ENCODE measurements at regions not wholly inside any gene's neighbourhood (a gene's known extent, or its start where the extent isn't known, plus 50 kb on each side); places are given as distances from the start of the nearest gene placed in this dataset.

DNA sequence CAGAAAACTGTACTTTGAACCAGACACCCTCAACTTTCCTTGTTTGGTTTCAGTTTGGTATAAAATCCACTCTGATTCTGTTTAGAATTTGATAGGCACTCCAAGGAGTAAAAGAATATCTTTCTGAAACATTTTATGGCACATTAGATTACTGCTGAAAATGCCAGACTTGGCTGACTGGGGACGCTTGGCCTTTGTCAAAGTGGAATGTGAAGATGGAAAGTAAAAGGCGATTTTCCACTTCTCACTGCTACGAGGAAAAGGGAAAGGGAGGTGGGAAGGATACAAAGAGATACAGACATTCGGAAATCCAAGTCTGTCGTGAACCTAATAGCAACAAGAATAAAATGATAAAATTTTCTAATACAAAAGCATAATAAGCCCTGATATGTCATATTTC is 203.9 kb downstream of the DMRT2 start:
- no peaks in the 10 kb centered on the region for H3K4me1 Mint-ChIP-seq (ENCODE audit: low read depth in 2 of 2)
- peaks cover 4% of the 10 kb centered on the region for H3K36me3 Mint-ChIP-seq (ENCODE audit: insufficient read depth)
- ATAC-seq (replicated peaks): no peak
- no peak overlapping the region for H3K27ac Mint-ChIP-seq
- no peak overlapping the region for H3K4me3 Mint-ChIP-seq
- no peaks in the 10 kb centered on the region for H3K9me3 Mint-ChIP-seq
- peaks cover 0 to 7% of the 10 kb centered on the region in 2 donors for H3K27me3 Mint-ChIP-seq
- DNase-seq: no peak

GRCh38 chr9:1256178-1256577 is 206.0 kb downstream of the DMRT2 start:
- Mint-ChIP-seq H3K27me3 (peaks cover 0 to 7% of the 10 kb centered on the region in 2 donors), H3K36me3 (ENCODE audit: insufficient read depth) (peaks cover 4% of the 10 kb centered on the region), H3K9me3 (no peaks in the 10 kb centered on the region), H3K4me1 (ENCODE audit: low read depth in 2 of 2) (no peaks in the 10 kb centered on the region), H3K4me3 (no peak overlapping the region), H3K27ac (no peak overlapping the region)
- ATAC-seq (replicated peaks) (no peak), DNase-seq (no peak)

- ATAC-seq (replicated peaks): no peak
- peaks cover 4% of the 10 kb centered on the region for H3K36me3 Mint-ChIP-seq (ENCODE audit: insufficient read depth)
These were observed 211.1 kb downstream of the DMRT2 start for GRCh38 chr9:1261266-1261665.

DNA sequence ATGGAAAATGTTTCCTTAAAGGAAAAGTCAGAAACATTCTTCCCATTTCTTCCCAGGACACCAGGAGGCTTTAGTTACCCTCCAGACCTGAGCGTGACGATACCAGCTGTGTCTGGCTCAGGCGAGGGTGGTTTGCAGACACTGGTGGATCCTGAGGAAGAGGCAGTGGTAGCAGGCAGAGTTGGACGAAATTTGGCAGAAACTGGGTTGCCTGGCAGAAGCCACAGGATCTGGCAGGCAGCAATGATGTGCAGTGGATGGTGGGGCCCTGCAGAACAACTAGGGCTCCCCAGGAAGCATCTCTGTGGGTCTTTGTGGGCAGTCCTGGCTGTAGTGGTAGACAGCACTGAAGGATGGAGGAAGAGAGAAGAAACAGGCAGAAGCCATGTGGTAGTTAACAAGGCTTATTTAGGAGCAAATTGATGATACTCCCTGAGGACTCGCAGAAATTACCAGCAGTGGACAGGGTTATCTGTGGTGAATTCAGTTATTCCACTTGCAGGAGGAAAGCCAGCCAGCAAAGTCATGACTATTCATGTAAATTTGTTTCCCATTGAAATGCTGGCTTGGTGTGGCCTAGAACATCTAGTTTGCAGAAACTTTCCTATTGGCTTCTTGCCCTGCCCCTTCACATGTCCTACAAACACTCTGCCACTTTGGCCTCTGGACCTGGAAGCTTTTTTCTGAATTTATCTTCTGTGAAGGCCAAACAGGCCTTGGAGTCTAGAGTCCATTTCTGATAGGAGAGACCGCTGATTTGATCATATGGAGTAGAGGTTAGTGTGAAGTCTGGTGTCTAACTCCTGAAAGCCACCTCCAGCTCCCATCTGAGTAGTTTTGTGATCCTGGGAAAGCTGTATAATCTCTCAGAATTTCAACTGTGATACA is 212.0 kb downstream of the DMRT2 start:
- H3K27ac Mint-ChIP-seq: no peak overlapping the region
- DNase-seq (no peak), ATAC-seq (replicated peaks) (no peak)
- H3K27me3 Mint-ChIP-seq: peaks cover 0 to 6% of the 10 kb centered on the region in 2 donors
- no peak overlapping the region for H3K4me3 Mint-ChIP-seq
- peaks cover 2 to 5% of the 10 kb centered on the region in 2 donors for H3K9me3 Mint-ChIP-seq
- H3K4me1 Mint-ChIP-seq (ENCODE audit: low read depth in 2 of 2): no peaks in the 10 kb centered on the region
- H3K36me3 Mint-ChIP-seq (ENCODE audit: insufficient read depth): peaks cover 4% of the 10 kb centered on the region

More at GRCh38 chr9:1261266-1261665, 211.1 kb downstream of the DMRT2 start:
- no peak overlapping the region for H3K4me3 Mint-ChIP-seq
- DNase-seq: no peak
- H3K9me3 Mint-ChIP-seq: peaks cover 2 to 5% of the 10 kb centered on the region in 2 donors
- no peaks in the 10 kb centered on the region for H3K4me1 Mint-ChIP-seq (ENCODE audit: low read depth in 2 of 2)
- H3K27me3 Mint-ChIP-seq: peaks cover 0 to 6% of the 10 kb centered on the region in 2 donors
- no peak overlapping the region for H3K27ac Mint-ChIP-seq

GRCh38 chr9:1267141-1267570 is 217.0 kb downstream of the DMRT2 start:
- Mint-ChIP-seq H3K4me3 (no peak overlapping the region), H3K4me1 (ENCODE audit: low read depth in 2 of 2) (no peaks in the 10 kb centered on the region), H3K27ac (no peak overlapping the region), H3K27me3 (peaks cover 0 to 6% of the 10 kb centered on the region in 2 donors), H3K36me3 (ENCODE audit: insufficient read depth) (no peaks in the 10 kb centered on the region), H3K9me3 (peaks cover 4 to 5% of the 10 kb centered on the region in 2 donors)
- no peak for ATAC-seq (replicated peaks)
- no peak for DNase-seq

GRCh38 chr9:1267581-1267980 is 217.4 kb downstream of the DMRT2 start:
- peaks cover 0 to 6% of the 10 kb centered on the region in 2 donors for H3K27me3 Mint-ChIP-seq
- H3K4me3 Mint-ChIP-seq: no peak overlapping the region
- H3K4me1 Mint-ChIP-seq (ENCODE audit: low read depth in 2 of 2): no peaks in the 10 kb centered on the region
- DNase-seq (no peak), ATAC-seq (replicated peaks) (no peak)
- H3K27ac Mint-ChIP-seq: no peak overlapping the region
- peaks cover 4 to 5% of the 10 kb centered on the region in 2 donors for H3K9me3 Mint-ChIP-seq
- no peaks in the 10 kb centered on the region for H3K36me3 Mint-ChIP-seq (ENCODE audit: insufficient read depth)

- H3K36me3 Mint-ChIP-seq (ENCODE audit: insufficient read depth): no peaks in the 10 kb centered on the region
- DNase-seq (no peak), ATAC-seq (replicated peaks) (no peak)
- H3K27me3 Mint-ChIP-seq: no peaks in the 10 kb centered on the region
- peaks cover 0 to 4% of the 10 kb centered on the region in 2 donors for H3K9me3 Mint-ChIP-seq
- H3K4me1 Mint-ChIP-seq (ENCODE audit: low read depth in 2 of 2): no peaks in the 10 kb centered on the region
- H3K27ac Mint-ChIP-seq: no peak overlapping the region
- no peak overlapping the region for H3K4me3 Mint-ChIP-seq
These were observed 219.6 kb downstream of the DMRT2 start for GRCh38 chr9:1269533-1270315.

GRCh38 chr9:1271367-1271766 is 221.2 kb downstream of the DMRT2 start:
- Mint-ChIP-seq H3K36me3 (ENCODE audit: insufficient read depth) (no peaks in the 10 kb centered on the region), H3K4me3 (no peak overlapping the region)

GRCh38 chr9:1271786-1272185 is 221.6 kb downstream of the DMRT2 start:
- Mint-ChIP-seq H3K27ac (no peak overlapping the region), H3K27me3 (no peaks in the 10 kb centered on the region), H3K9me3 (peaks cover 0 to 4% of the 10 kb centered on the region in 2 donors), H3K4me1 (ENCODE audit: low read depth in 2 of 2) (no peaks in the 10 kb centered on the region), H3K36me3 (ENCODE audit: insufficient read depth) (no peaks in the 10 kb centered on the region), H3K4me3 (no peak overlapping the region)
- no peak for DNase-seq
- ATAC-seq (replicated peaks): no peak

More at GRCh38 chr9:1271367-1271766, 221.2 kb downstream of the DMRT2 start:
- no peaks in the 10 kb centered on the region for H3K4me1 Mint-ChIP-seq (ENCODE audit: low read depth in 2 of 2)
- H3K27ac Mint-ChIP-seq: no peak overlapping the region
- no peak for DNase-seq
- peaks cover 0 to 4% of the 10 kb centered on the region in 2 donors for H3K9me3 Mint-ChIP-seq
- no peaks in the 10 kb centered on the region for H3K27me3 Mint-ChIP-seq
- no peak for ATAC-seq (replicated peaks)

DNA sequence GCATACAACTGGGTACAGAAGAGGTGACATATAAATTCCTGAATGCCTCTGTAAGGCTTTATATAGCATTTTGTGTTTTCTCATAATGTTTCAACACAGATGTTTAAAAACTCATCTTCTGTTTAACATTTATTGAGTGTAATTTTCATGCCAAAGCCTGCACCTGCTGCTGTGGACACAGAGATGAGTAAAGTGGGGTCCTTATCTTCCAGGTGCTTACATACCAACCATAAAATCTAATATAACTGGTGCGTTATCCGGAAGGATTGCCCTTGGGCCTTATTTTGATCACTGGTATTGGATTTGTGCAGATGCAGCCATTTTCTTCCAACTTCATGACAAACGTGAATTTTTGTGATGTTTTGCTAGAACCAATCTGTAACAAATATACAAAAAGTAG is 222.3 kb downstream of the DMRT2 start:
- Mint-ChIP-seq H3K36me3 (ENCODE audit: insufficient read depth) (no peaks in the 10 kb centered on the region), H3K27ac (no peak overlapping the region), H3K9me3 (peaks cover 0 to 4% of the 10 kb centered on the region in 2 donors), H3K4me1 (ENCODE audit: low read depth in 2 of 2) (no peaks in the 10 kb centered on the region), H3K27me3 (no peaks in the 10 kb centered on the region), H3K4me3 (no peak overlapping the region)
- DNase-seq (no peak), ATAC-seq (replicated peaks) (no peak)

DNA sequence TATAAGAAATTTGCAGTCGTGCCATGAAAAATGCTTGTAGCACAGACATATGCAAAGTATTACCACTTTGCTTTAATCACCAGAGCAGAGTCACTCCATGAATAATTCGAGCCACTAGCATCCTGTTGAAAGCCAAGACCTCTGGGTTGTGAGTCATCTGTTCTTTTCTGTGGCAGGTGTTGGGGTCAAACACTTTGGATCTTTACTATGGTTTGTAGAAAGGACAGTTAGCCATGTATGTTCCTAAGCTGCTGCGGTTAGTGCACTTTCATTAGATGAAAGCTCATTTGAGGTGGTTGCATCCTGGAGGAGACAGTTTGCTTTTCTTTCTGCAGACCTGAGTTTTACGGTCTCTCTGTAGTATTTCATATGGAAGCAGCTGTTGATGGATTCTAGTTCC is 223.7 kb downstream of the DMRT2 start:
- no peaks in the 10 kb centered on the region for H3K36me3 Mint-ChIP-seq (ENCODE audit: insufficient read depth)
- peaks cover 0 to 6% of the 10 kb centered on the region in 2 donors for H3K9me3 Mint-ChIP-seq
- no peaks in the 10 kb centered on the region for H3K4me1 Mint-ChIP-seq (ENCODE audit: low read depth in 2 of 2)
- no peak overlapping the region for H3K27ac Mint-ChIP-seq
- no peaks in the 10 kb centered on the region for H3K27me3 Mint-ChIP-seq
- DNase-seq (no peak), ATAC-seq (replicated peaks) (no peak)
- no peak overlapping the region for H3K4me3 Mint-ChIP-seq

- Mint-ChIP-seq H3K27me3 (no peaks in the 10 kb centered on the region), H3K36me3 (ENCODE audit: insufficient read depth) (no peaks in the 10 kb centered on the region), H3K27ac (no peak overlapping the region), H3K9me3 (peaks cover 0 to 6% of the 10 kb centered on the region in 2 donors), H3K4me1 (ENCODE audit: low read depth in 2 of 2) (no peaks in the 10 kb centered on the region), H3K4me3 (no peak overlapping the region)
- DNase-seq: no peak
- ATAC-seq (replicated peaks): no peak
These were observed 224.2 kb downstream of the DMRT2 start for GRCh38 chr9:1274334-1274733.

DNA sequence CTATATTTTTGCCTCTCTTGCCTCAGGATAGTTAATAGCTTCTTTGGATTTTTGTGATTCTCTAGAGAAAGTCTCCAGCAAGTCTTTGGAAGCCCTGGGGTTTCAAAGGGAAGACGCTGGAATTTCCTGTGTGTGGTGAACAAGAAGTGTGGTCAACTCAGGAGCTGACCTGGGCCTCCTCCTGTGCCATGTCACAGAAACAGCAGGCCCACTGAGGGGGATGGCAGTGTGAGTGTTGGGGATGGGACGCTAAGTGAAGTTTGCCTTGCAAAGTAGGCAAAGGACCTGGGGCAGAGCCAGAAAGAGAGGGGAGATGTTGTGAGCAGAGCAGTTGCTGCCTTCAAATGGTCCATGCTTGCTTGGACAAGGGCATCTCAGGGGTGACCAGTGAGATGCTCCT is 226.3 kb downstream of the DMRT2 start:
- no peak overlapping the region for H3K27ac Mint-ChIP-seq
- no peaks in the 10 kb centered on the region for H3K36me3 Mint-ChIP-seq (ENCODE audit: insufficient read depth)
- DNase-seq: no peak
- H3K4me3 Mint-ChIP-seq: no peak overlapping the region
- H3K27me3 Mint-ChIP-seq: no peaks in the 10 kb centered on the region
- peaks cover 0 to 2% of the 10 kb centered on the region in 2 donors for H3K9me3 Mint-ChIP-seq
- ATAC-seq (replicated peaks): no peak
- no peaks in the 10 kb centered on the region for H3K4me1 Mint-ChIP-seq (ENCODE audit: low read depth in 2 of 2)

All from effector memory CD8-positive, alpha-beta T cell (primary cell).